HG02610 (cell line): ENCODE measurements at regions not wholly inside any gene's neighbourhood (a gene's known extent, or its start where the extent isn't known, plus 50 kb on each side); places are given as distances from the start of the nearest gene placed in this dataset.

ENCODE experiments used
- ATAC-seq: cut with Tn5 transposase; IDR thresholded peaks from one replicate; pipeline ENCODE4 v1.9.1; 2021; ENCODE audit warnings: mild to moderate bottlenecking, moderate library complexity; ENCODE audit not compliant: unreplicated experiment

DNA sequence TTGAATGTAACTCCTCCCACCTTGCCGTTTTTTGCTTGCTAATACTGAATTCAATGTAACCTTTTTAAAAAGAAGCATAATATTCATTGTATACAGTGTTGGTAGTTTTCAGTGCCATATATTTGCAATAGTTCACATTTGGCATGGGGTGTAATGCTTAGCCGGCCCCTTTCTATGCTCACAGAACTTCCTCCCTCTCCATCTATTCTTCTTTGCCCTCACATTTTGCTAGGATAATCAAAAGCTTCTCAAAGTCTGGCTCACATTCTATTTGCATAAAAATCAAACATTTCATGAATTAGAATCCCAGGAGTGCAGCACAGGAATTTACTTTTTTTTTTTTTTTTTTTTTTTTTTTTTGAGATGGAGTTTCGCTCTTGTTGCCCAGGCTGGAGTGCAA lies 226.3 kb upstream of the MPDZ start:
- ATAC-seq = no peak

DNA sequence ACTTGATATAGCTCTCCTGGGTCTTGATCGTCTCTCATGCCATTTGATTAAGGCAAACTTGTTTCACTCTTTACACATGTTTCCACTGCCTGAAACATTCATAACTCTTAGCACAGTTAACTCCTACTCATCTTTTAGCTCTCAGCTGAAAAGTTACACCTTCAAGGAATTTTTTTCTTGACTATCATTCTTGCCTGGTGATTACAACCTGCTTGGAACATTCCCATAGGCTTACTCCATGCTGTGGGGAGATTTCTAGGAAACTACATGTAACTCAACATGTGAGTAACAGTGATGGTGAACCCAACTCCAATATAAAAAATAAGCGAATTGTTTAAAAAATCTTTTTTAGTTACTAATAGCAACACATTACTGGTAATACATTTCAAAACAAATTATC lies 224.1 kb upstream of the MPDZ start:
- no peak for ATAC-seq

DNA sequence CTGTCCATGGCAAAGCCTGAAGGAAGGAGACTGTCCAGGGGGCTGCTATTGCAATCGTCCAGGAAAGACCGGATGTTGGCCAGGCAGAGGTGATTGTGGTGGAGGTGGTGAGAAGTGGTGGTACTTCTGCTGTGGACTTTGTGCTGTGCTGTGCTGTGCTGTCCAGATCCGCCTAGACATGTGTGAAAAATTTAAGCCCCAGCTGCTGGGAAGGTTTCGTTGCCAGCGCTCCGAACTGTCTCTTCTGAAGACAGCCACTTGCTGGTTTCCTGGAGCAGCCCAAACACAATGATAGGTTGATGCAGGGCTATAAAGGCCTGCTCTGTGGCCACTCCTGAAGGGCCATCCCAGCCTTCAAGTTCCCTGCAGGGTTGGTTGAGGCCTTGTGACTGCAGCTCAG lies 223.0 kb upstream of the MPDZ start:
- ATAC-seq = no peak

DNA sequence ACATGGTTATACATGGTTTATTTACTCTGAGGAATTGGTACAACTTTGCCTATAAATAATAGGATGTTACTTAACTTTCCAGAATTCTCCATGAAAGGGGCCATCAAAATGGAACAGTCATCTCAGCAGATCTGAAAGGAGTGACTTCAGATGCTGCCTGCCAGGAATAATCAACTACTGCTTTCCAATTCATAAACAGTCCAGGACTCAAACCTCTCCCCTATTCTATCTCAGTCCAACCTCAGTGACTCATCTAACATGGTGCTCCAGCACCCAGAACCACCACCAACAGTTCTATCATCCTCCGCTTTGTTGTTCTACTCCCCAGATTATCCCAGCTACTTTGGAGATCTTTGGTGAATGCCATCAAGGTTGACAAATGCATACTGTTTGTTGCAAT lies 221.5 kb upstream of the MPDZ start:
- no peak for ATAC-seq

DNA sequence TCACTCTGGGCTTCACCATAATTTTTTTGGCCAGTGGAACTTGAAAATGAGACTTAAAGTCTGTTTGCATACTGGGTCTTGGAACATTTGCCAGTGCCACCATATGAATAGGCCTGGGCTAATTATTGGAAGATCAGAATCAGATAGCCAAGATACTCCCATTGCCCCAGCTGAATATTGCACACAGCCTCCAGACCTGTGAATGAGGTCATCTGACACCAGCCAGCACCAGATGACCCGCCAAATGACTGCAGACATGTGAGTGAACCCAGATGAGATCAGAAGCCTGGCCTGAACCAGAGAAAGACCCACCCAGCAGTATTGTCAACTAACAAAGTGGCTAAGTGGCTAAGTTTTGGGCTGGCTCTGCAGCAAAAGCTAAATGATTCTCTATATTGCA lies 220.5 kb upstream of the MPDZ start:
- ATAC-seq = no peak

DNA sequence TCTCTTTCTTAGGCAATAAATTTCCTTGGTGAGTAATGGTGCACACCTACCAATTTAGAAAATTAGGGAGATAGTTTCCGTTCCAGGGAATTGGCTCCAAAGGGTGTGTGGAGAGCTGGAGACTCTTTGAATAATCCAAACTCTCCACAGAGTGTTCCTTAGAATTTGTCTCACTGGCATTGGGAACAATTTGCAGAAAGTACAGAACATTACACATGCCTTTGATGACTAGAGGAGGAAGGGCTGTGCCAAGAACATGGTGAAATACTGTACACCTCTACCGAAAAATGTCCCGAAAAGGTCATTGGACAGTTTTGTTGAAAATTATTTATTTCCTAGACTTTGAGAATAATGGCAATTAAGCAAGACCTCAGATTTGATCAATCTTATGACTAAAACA lies 214.2 kb upstream of the MPDZ start:
- no peak for ATAC-seq

DNA sequence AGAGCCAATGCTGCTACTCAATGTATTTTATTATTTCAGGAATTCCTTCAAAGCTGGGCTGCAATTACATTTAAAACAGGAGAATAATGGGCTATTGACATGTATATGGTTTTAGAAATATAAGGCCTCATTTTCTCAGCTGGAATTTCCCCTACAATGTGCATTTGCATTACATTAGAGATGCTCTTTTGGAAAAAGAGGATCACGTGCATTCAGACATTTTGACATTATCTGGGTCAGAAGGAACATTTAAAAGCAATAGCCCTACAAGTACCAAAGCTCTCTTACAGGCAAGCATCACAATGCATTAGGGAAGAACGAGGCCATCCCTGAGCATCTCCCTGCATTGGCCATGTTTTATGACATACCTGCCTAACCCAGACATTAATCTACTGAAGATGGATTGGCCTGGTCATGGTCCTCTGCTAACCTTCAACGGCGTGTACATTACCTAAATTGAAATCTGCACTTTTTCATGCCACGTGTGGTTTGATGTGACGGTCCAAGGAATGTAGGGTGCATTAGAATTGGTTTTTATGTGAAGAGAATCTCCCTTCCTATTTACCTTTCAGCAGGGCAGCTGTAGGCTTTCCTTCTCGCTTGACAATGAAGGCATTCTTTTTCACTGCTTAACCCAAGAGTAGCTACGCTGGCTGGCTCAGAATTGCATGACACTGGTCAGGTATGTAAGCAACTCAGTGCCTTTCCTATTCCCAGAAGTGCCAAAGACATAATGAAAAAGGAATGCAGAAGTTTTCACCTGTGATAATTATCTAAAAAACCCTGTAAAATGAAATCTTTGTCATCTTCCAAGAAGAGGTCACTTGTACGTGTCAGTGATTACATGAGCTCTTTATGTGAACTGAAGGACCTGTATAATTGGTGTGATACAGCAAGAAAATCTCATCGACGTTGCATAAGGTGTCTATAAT lies 212.3 kb upstream of the MPDZ start:
- no peak for ATAC-seq

DNA sequence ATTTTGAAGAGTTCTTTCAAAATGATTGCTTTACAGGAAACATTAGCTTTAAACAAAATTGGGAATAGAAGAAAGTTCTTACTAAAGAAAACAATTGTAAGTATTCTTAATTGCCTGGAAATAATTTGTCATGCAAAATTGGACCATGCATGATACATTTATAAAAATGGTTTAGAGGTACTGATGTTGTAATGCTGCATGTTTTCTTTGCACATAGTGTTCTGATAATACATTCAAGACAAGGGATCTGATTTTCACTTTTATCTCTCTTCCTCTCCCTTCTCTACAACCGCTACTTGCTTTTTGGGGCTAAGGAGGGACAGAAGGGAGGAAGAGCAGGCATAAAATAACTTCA lies 211.6 kb upstream of the MPDZ start:
- no peak for ATAC-seq

DNA sequence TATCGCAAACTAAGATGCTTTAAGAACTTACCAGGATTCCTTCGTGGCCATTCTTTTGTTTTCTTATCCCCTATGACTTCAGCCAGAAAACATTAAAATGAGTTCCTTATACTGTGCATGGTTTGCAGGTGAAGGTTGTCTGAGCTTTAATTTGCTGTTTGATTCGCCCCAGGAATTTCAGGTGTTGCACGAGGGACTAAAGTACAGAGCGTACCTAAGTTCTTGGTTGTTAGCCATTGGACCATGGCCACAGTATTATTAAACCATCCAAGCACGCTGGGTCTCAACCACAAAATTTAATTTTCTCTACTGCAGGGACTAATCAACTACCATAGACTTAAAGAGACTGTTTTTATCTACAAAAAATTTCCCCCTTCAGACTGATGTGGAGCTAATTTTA lies 208.4 kb upstream of the MPDZ start:
- no peak for ATAC-seq

DNA sequence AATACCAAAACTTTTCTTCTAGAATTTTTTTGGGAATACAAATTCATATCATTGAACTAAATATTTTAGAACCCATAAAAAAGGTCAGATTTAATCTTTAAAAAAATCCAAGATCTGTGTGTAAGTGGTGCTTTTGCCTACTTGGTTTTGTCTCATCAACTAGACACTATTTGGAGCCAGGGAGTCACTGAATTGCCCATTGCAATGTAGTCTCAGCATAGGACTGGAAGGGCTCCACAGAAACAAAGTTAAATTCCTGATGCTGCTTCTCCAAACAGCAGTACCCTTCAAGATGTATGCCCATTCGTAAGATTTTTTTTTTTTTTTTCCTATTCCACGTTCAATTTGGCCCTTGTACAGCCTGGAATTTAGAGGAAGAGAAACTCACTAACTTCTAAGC lies 208.0 kb upstream of the MPDZ start:
- no peak for ATAC-seq

DNA sequence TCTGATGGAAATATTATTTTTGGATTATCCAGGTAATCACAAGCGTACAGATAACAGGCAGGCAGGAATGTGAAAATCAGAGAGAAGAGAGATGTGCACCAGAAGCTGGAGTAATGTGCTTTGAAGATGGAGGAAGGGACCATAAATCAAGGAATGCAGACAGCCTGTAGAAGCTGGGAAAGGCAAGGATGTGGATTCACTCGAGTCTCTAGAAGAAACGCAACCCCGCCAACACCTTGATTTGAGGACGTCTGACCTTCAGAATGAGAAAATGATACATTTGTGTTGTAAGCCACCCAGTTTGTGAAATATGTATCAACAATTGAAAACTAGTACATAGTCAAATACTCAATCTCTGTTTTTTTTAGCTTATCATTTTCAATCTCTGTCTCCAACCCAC lies 207.6 kb upstream of the MPDZ start:
- no peak for ATAC-seq

DNA sequence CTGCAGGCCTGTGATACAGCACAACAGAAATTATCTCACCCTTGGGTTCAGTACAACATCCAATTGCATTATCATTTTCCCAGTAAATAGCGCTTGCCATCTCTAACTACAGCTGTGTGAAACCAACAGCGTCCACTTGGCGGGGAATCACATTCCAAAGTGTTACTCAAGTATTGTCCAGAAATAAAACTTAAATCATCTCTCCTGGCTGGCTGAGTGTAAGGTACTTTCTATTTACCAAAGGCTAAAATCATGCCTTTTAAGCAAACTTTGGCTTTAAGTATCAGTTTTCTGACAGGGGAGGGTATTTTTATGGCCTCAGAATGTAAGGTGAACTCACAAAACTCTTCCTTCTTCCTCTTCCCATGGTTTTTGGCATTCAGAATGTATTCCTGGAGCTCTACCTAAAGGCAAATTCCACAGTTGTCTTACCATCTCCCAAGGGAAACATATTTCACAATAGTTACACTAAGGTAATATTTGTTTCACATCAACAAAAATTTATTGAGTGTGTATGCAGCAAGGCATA lies 205.6 kb upstream of the MPDZ start:
- ATAC-seq = no peak

DNA sequence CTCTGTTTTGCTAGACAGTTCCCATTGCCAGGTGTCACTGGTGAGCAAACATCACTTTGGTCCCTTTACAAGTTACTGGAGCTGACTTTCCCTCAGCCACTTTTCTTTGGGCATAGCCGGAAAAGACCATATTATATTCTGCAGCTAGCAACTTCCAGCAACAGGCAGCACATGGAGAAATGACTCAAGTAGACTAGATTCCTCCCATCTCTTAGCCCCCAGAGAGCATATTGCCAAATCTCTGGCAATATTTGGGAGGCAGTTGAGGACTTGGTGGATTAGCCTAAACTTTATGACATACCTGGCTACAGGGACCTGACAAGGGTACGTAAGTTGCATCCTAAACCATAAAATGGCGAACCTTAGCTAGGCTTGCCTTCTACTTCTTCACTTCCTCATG lies 204.7 kb upstream of the MPDZ start:
- no peak for ATAC-seq

DNA sequence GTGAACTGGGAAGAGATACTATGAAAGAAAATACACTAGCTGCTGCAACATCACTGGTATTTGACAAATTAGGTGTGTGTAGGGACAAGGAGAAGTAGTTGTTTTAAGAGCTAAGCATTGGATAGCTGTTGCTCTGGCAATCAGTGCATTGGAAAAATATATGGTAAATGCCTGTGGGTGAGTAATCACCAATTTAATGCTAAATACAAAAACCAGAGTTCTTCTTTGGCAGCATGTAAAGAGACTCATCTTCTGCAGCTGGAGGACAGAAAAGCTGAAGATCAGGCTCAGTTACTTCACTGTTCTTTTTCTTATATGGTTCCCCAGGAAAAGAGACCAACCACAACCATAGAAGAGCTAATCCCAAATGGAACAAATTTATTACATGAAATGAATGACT lies 201.8 kb upstream of the MPDZ start:
- no peak for ATAC-seq

DNA sequence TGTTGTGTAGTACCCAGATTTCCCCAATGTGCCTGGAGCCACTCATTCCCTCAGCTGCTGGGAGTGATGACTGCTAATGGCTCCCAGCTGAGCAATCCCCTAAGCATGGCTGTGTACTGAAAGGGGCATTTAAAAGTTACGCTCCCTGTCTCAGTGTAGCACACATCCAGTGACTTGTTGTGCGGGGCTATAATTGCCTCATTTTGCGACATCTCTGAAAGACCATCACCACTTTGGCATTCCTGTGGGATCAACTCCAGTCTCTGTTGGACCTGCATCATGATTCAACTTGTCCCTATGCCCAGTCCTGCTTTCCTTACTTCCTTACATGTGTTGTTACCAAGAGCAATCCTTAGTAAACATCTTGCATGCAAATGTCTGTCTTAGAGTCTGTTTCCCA lies 201.2 kb upstream of the MPDZ start:
- no peak for ATAC-seq

DNA sequence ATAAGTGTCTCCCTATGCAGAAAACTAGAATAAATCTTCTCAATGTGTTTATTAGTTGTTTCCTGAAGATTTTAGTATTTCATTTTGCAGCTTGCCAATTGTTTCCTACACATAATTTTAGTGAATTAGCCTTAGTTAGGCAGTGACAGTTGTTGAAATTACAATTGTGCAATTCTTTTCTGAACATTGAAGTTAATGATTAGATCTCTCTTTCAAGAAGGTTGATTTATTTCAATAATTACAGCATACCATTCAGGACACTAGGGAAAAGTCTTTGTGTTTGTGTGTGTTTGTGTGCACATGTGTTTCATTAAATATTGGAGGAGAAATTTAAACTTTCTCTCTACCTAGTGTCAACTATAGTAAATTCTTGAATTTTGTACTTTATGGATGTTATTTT lies 199.6 kb upstream of the MPDZ start:
- no peak for ATAC-seq

DNA sequence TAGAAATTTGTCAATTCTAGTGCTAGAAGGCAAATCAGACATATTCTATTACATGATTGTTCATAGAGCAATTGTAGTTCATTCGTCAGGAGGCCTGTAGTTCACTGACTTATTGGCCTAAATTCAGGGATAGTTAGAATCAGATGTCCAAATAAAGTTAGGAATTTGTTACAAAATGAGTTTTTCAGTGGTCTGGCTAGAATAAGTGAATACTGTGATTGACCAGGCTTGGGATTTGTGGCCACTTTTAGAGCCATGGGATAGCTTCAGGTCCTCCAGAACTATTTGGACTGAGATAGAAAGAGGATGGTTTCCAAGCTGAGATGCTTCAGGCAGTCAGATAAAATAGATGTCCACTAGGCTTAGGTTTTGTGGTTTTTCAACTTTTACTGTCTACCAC lies 199.1 kb upstream of the MPDZ start:
- no peak for ATAC-seq

DNA sequence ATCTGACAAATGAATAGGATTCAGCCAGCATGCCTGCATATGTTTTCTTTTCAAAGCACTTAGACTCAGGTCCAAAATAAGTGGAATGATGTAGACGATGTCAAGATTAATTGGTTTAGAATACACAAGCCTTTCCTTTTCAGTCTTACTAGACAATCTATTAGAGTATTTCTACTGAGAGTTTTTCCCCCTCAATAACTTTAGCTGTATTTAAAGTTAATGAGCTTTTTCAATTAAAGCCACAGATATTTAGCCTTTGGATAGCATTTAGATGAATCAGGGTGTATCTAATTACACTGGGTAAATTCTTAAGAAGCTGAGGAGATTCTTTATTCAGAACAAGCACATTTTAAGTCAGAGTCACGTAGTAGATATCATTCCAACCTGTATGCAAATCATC lies 198.7 kb upstream of the MPDZ start:
- no peak for ATAC-seq

DNA sequence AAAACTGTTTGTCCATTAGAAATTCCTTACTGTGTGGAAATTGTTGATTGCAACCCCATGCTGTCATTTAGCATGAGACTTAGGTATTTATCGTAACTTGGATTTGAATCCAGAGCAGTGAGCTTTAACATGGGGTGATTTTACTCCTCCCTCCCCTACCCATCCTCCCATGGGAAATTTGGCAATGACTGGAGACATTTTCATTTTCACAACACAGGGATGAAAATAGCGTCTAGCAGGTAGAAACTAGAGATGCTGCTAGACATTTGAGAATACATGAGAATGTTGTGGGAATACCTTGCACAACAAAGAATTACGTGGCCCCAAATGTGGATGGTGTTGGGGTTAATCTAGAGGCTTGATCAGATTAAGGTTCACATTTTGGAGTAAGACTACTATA lies 191.3 kb upstream of the MPDZ start:
- ATAC-seq = no peak

DNA sequence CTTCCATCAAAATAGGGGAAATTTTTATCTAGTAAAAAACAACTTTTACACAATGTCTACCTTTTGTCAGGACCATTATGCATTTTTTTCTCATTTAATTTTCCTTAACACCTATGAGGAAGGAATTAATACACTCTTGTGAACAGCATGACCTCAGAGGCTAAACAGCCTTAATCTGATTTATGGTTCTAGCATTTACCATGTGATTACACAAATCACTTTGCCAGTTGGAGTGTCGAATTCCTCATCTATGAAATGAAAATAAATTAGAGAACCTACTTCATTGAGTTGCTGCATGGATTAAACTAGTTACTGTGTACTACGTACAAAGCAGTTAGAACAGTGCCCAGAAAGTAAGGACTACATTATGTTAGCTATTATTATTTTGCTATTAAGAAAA lies 187.7 kb upstream of the MPDZ start:
- ATAC-seq = no peak

DNA sequence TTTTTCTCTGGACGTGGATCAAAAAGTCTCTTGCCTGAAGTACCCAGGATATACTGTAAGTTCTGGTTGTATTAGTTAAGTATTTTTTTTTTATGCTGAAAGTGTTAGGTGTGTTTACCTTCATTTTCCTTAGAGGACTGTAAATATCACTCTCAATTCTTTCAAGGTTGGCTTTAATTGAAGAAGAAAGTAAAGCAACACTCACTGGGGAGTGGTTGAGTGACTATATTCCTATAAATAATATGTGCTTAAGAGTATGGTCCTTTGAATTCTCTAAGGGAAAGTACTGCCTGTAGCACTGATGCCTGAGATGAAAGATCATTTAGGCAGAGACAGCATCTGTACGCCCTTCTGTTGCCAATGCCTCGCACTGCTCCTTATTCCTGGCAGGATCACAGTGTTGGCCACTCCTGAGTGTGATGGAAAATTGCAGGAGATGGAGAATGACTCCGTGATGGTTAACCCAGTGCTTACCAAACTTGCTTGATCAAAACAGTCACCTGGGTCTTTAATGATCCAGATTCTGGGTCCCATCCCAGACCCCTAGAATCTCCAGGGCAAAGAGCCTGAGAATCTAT lies 182.0 kb upstream of the MPDZ start:
- no peak for ATAC-seq

DNA sequence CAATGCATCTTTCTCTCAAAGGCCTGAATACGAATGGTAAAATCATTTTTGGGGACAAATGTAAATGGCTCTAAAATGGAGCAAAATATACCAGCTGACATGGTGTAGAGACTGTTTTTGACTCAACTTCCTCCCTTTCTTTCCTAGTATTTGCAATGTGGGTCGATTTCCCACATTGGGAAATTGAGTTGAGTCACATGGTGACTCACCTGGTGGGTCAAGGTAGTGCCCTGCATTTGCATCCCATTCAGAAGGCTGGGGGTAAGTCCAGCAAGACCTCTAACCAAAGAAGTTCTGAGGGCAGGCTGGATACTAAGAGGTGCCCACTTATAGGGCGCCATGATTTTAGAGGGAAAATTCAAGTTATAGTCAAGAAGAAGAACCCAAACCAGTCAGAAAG lies 179.6 kb upstream of the MPDZ start:
- ATAC-seq = no peak

DNA sequence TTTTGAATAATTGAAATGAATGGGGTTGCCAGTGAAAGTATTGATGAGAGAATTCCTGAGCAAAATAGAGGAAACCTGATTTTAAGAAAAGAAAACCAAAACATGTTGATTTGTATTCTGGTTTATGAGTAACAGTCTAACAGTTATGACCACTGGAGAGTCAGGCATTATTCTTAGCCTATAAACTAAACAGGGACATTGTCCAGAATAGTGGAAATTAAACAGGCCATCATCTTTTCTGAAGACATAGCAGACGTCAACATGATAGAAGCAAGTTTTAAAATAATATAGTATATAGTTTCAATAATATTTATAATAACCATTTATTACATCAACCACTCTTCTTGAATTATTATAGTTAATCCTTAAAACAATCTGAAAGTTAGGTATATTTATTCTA lies 178.3 kb upstream of the MPDZ start:
- ATAC-seq = no peak
